Gastrocnemius medialis (tissue), 4 donors: ENCODE measurements at regions not wholly inside any gene's neighbourhood (a gene's known extent, or its start where the extent isn't known, plus 50 kb on each side); places are given as distances from the start of the nearest gene placed in this dataset.

Source experiments
- ATAC-seq, 2 donors: fragments of 150-250 bp; one replicate each; pipeline ENCODE4 v1.9.1; 2016
- DNase-seq, 2 donors: peaks; one replicate each; pipeline ENCODE4 v3.0.0-alpha.2; 2019
- H3K27ac ChIP-seq, 4 donors: fragments of 200-600 bp; sonication (generic); 1 replicate in 1 of 4; 2 replicates in 3 of 4; pipeline ENCODE4 v1.5.1; 2016 to 2018; ENCODE audit warnings: mild to moderate bottlenecking in 2 of 4, moderate library complexity in 1 of 4
- H3K27me3 ChIP-seq, 3 donors: fragments of 200-600 bp; sonication (generic) in 2 of 3; 1 replicate in 1 of 3; 2 replicates in 2 of 3; pipeline versions ENCODE4 v1.5.1 to v1.6.0; 2016 to 2019; ENCODE audit warnings: mild to moderate bottlenecking in 1 of 3, moderate library complexity in 1 of 3
- H3K36me3 ChIP-seq, 2 donors: fragments of 200-600 bp; sonication (generic) in 1 of 2; one replicate each; pipeline ENCODE4 v1.5.1; 2017 to 2018
- H3K4me1 ChIP-seq, 2 donors: fragments of 200-600 bp; sonication (generic) in 1 of 2; one replicate each; pipeline ENCODE4 v1.5.1; 2016 to 2017; ENCODE audit warnings: mild to moderate bottlenecking in 2 of 2
- H3K4me3 ChIP-seq, 4 donors: fragments of 200-600 bp; sonication (generic) in 3 of 4; 1 replicate in 1 of 4; 2 replicates in 3 of 4; pipeline ENCODE4 v1.5.1; 2016 to 2019; ENCODE audit warnings: mild to moderate bottlenecking in 2 of 4
- H3K9me3 ChIP-seq, 3 donors: fragments of 200-600 bp; sonication (generic) in 2 of 3; 1 replicate in 1 of 3; 2 replicates in 2 of 3; pipeline ENCODE4 v1.5.1; 2016 to 2019
- CTCF ChIP-seq, 5 experiments: fragments of 450-650 bp in 3 of 5; fragments of 200-600 bp in 2 of 5; sonication (generic) in 2 of 5; IDR thresholded peaks in 4 of 5; conservative IDR thresholded peaks in 1 of 5; 1 replicate in 4 of 5; 2 replicates in 1 of 5; pipeline ENCODE4 v1.5.1; 2016 to 2019; ENCODE audit warnings: antibody characterized with exemption in 5 of 5, mild to moderate bottlenecking in 3 of 5, moderate library complexity in 3 of 5
- POLR2A ChIP-seq, 2 donors: fragments of 450-650 bp; IDR thresholded peaks; one replicate each; pipeline ENCODE4 v1.6.1; 2017; ENCODE audit warnings: antibody characterized with exemption in 2 of 2, mild to moderate bottlenecking in 2 of 2, moderate library complexity in 2 of 2
- in situ Hi-C, 4 donors: fragments of 200-750 bp; cut with MboI; loops; one replicate each; pipeline versions ENCODE4 v1.15.0 to v1.8.0; 2017; ENCODE audit warnings: low sequenced_read_pairs in 4 of 4
- intact Hi-C: fragments of 100-400 bp; cut with DNase I; formaldehyde crosslinking; loops from one replicate; pipeline ENCODE4 v1.15.1; 2023; ENCODE audit warnings: low total_unique reads

- Histone ChIP-seq H3K4me3 (no peak overlapping the region), H3K27me3 (no peaks in the 10 kb centered on the region), H3K4me1 (no peaks in the 10 kb centered on the region), H3K36me3 (no peaks in the 10 kb centered on the region), H3K9me3 (no peaks in the 10 kb centered on the region), H3K27ac (no peak overlapping the region)
- intact Hi-C loops (no loop called here), in situ Hi-C loops (loop anchor here in 3 of 4 donors (10.0 to 25.0 kb wide), 2 partner anchors 719 to 727 kb away; partner anchors contain the start of gene EPHB1 (in 3 of the 3))
- no peak for DNase-seq
- no peak for ATAC-seq
- no peak for TF ChIP-seq CTCF (IDR thresholded peaks at IDR 0.05 in 4 of 5, conservative IDR thresholded peaks at IDR 0.05 in 1 of 5)
- no peak for TF ChIP-seq POLR2A (IDR thresholded peaks at IDR 0.05)
Measured at GRCh38 chr3:135514060-135514448, 451.5 kb upstream of the PPP2R3A start.

- Histone ChIP-seq H3K27ac (no peak overlapping the region), H3K9me3 (no peaks in the 10 kb centered on the region), H3K4me3 (no peak overlapping the region), H3K27me3 (no peaks in the 10 kb centered on the region), H3K4me1 (no peaks in the 10 kb centered on the region), H3K36me3 (no peaks in the 10 kb centered on the region)
- intact Hi-C loops = no loop called here
- ATAC-seq (no peak), DNase-seq (no peak)
- in situ Hi-C loops = loop anchor here in 3 of 4 donors (10.0 to 25.0 kb wide), 2 partner anchors 721 to 729 kb away; partner anchors contain the start of gene EPHB1 (in 3 of the 3)
- TF ChIP-seq CTCF (IDR thresholded peaks at IDR 0.05 in 4 of 5, conservative IDR thresholded peaks at IDR 0.05 in 1 of 5) (no peak), POLR2A (IDR thresholded peaks at IDR 0.05) (no peak)
Measured at GRCh38 chr3:135516143-135516542, 449.4 kb upstream of the PPP2R3A start.

GRCh38 chr3:135528413-135529015 lies 437.0 kb upstream of the PPP2R3A start:
- intact Hi-C loops = no loop called here
- no peak for DNase-seq
- TF ChIP-seq CTCF (IDR thresholded peaks at IDR 0.05 in 4 of 5, conservative IDR thresholded peaks at IDR 0.05 in 1 of 5) (no peak), POLR2A (IDR thresholded peaks at IDR 0.05) (no peak)
- Histone ChIP-seq H3K4me3 (no peak overlapping the region), H3K27ac (no peak overlapping the region), H3K27me3 (no peaks in the 10 kb centered on the region), H3K9me3 (no peaks in the 10 kb centered on the region), H3K36me3 (no peaks in the 10 kb centered on the region), H3K4me1 (no peaks in the 10 kb centered on the region)
- no peak for ATAC-seq
- in situ Hi-C loops = no loop called here

- DNase-seq (no peak), ATAC-seq (no peak)
- Histone ChIP-seq H3K27me3 (no peaks in the 10 kb centered on the region), H3K4me3 (no peak overlapping the region), H3K4me1 (no peaks in the 10 kb centered on the region), H3K9me3 (no peaks in the 10 kb centered on the region), H3K36me3 (no peaks in the 10 kb centered on the region), H3K27ac (no peak overlapping the region)
- in situ Hi-C loops (no loop called here), intact Hi-C loops (no loop called here)
- TF ChIP-seq CTCF (IDR thresholded peaks at IDR 0.05 in 4 of 5, conservative IDR thresholded peaks at IDR 0.05 in 1 of 5) (no peak), POLR2A (IDR thresholded peaks at IDR 0.05) (no peak)
Measured at GRCh38 chr3:135532021-135532420, 433.5 kb upstream of the PPP2R3A start.

- H3K9me3 ChIP-seq = no peaks in the 10 kb centered on the region
- TF ChIP-seq CTCF (IDR thresholded peaks at IDR 0.05 in 4 of 5, conservative IDR thresholded peaks at IDR 0.05 in 1 of 5) = no peak
- no peak overlapping the region for H3K27ac ChIP-seq
- ATAC-seq (no peak), DNase-seq (no peak)
- H3K36me3 ChIP-seq = no peaks in the 10 kb centered on the region
- no peaks in the 10 kb centered on the region for H3K27me3 ChIP-seq
- H3K4me3 ChIP-seq = no peak overlapping the region
- in situ Hi-C loops = no loop called here
- H3K4me1 ChIP-seq = peaks cover 0 to 3% of the 10 kb centered on the region in 2 donors
- intact Hi-C loops = no loop called here
Measured at GRCh38 chr3:135538123-135538522, 427.4 kb upstream of the PPP2R3A start.
